NCI-H1694 (cell line): ENCODE measurements at regions not wholly inside any gene's neighbourhood (a gene's known extent, or its start where the extent isn't known, plus 50 kb on each side); places are given as distances from the start of the nearest gene placed in this dataset.

Experiments
- DNase-seq: peaks from one replicate; lab custom pipeline; 2025; lab: John Stamatoyannopoulos, UW

- no peak for DNase-seq
Observed at GRCh38 chr4:100970414-100970813, 376.9 kb downstream of the PPP3CA start.

DNA sequence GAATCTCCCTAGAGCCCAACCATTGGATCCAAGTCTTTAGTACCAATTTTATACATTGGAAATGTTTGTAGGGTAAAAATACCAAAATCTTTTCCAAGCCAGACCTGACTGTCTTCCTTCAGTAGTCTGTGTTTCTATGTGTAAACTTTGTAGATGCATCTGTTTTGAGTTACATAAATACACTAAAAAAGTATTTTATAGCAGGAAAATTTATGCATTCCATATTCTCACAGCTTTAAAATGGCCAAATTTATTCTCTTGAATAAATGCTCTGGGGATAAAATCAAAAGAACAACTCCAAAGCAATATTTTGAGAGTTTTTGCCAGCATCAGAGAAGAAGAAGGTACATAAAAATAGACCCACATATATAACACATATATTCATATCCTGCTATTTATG lies 377.4 kb downstream of the PPP3CA start:
- no peak for DNase-seq

- DNase-seq = no peak
Observed at GRCh38 chr4:100968046-100968445, 379.3 kb downstream of the PPP3CA start.

GRCh38 chr4:100963627-100964026 lies 383.7 kb downstream of the PPP3CA start:
- DNase-seq = no peak

GRCh38 chr4:100962698-100963097 lies 384.6 kb downstream of the PPP3CA start:
- no peak for DNase-seq

DNA sequence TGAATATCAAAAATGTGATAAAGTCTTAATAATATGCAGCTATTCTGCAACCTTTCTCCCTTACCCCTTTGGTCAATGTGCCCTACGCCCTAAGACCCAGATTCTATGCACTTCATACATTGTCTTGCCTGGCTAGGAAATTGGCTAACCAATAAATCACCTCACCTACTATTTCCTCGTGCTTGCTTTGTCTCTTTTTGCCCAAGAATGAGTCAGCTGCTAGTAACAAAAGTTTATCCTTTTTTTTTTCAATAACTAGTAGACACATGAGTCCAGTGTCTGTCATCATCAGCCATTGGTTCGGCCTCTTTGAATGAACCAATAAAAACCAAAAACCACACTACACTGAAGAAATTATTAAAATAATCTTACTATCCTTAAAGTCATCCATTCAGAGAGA lies 387.1 kb downstream of the PPP3CA start:
- no peak for DNase-seq

DNA sequence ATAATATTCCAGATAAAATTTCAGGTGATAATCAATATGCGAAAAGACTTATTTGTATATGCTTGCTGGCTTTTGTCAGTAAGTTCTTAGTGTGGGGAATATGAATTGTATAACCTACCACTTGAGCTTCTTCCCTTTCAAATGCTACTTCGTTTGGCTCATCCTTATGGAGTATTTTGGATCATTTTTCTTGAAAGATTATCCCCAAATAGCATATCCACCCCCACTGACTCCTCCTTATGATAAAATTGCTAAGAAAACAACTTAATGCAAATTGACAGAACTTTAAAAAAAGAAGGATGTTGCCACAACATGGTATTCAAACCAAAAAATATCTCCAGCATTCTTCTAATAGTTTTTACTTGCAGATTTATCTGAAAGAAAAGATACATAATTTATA lies 393.3 kb downstream of the PPP3CA start:
- no peak for DNase-seq

DNA sequence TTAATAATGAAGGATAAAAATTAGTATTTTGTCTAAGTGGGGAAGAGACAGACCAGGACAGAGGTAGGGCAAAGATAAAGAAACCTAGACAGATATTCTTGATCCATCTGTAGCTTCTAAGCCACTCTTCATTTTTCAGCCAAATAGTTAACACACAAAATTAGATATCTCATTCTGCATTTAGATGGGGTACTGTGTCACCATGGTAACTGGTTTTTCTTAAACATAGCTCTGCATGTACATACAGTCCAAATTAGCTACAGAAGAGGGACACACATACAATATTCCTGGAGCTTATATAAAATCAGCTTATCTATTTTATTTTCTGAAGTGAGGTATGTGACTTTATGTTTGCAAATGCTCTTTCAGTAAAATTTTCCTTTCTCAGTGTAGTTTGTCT lies 393.7 kb downstream of the PPP3CA start:
- DNase-seq = no peak

- DNase-seq = no peak
Observed at GRCh38 chr4:100952590-100952989, 394.7 kb downstream of the PPP3CA start.

GRCh38 chr4:100949350-100949935 lies 397.9 kb downstream of the PPP3CA start:
- no peak for DNase-seq

GRCh38 chr4:100948911-100949310 lies 398.4 kb downstream of the PPP3CA start:
- no peak for DNase-seq

- no peak for DNase-seq
Observed at GRCh38 chr4:100945789-100946188, 401.5 kb downstream of the PPP3CA start.

- DNase-seq = no peak
Observed at GRCh38 chr4:100938698-100939097, 408.6 kb downstream of the PPP3CA start.

GRCh38 chr4:100936661-100937375 lies 410.5 kb downstream of the PPP3CA start:
- DNase-seq = peak; percentile 17

- no peak for DNase-seq
Observed at GRCh38 chr4:100935090-100935489, 412.2 kb downstream of the PPP3CA start.

- no peak for DNase-seq
Observed at GRCh38 chr4:100933628-100934027, 413.7 kb downstream of the PPP3CA start.

DNA sequence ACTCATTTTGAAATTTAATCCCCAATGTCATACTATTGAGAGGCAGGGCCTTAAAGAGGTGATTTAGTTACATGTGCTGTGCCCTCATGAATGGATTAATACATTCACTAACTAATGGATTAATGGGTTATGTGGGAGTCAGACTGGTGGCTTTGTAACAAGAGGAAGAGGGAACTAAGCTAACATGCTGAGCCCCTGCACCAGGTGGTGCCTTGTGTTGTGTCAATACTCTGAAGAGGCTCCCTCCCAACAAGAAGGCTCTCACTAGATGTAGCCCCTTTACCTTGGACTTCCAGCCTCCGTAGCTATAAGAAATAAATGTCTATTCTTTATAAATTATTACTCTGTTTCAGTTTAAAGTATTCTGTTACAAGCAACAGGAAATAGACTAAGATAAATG lies 411.9 kb upstream of the EMCN start:
- no peak for DNase-seq

DNA sequence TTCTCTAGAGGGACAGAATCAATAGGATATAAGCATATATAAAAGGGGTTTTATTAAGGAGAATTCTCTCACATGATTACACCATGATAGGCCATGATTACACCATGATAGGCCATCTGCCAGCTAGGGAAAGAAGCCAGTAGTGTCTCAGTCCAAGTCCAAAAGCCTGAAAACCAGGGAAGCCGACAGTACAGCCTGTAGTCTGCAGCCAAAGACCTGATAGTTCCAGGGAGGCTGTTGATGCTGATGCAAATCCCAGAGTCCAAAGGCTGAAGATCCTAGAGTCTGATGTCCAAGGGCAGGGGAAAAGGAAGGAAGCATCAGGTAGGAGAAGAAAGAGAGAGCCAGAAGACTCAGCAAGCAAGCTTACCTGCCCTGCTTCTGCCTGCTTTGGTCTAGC lies 411.3 kb upstream of the EMCN start:
- DNase-seq = no peak

DNA sequence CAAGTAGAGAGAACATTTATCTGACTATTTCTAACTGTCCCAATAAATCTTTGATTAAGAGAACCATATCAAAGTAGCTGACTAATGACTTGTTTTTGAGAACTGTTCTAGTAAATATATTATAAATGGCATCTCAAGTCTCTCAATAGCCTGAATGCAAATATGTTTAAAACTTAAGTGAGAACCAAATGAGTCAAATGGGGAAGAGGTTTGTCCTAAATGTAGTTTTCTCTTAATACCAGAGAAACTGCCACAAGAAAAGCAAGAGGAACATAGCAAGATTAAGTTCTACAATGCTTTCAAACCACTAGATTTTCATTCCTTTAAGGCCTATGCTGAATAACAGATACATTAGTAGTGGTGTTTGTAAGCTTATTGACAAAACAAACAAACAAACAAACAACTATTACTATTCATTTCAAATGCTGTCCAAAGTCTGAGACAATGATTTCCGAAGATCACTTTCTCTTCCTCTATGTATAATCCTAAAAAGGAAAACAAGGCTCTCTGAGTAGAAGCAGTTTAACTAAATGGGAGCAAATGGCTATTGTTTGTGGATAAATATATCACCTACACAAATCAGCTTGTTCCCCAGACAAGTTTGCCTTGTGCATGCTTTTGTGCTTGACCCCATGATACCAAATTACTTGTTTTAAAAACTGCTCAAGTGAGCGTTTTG lies 408.4 kb upstream of the EMCN start:
- no peak for DNase-seq

- DNase-seq = no peak
Observed at GRCh38 chr4:100913685-100914084, 395.9 kb upstream of the EMCN start.

GRCh38 chr4:100908540-100908939 lies 390.7 kb upstream of the EMCN start:
- DNase-seq = no peak

DNA sequence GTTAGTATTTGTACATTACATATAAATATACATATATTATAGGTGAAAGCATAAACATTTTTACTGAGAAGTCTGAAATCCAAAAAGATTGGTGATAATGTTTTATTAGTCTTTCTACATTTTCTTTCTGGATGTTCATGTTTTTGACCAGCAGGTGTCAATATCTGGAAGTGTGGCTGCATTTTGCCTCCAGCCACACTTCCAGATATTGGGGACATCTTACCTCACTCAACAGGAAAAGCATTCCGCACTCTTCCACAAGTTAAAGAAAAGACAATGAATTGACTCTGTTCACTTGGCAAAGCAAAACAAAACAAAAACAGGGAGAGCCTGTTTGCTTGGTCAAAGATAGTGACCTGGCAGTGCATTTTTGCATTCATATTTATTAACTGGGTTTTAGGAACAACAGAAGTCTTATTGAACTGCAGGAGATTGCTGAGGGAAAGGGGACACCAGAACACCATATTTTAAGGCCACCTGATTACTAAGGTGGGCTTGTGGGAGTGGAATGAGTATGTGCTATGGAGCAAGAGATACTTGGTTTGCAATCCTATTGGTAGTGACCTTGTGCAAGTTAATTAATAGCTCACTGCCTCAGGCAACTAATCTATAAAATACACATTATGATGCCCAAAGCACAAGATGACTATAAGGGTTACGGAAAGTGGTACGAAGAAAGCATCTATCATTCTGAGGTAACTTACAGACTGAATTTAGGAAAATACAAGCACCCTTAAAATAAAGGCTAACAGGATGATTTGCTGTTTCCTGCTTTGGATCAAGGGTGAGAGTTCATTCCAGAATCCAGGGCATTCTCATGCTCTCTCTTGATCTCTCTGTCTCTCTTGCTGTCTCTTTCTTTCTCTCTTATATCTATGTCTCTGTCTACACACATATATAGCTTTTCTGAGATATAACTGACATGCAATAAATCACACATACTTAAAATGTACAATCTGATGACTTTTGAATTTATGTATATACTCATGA lies 389.9 kb upstream of the EMCN start:
- no peak for DNase-seq
